Endodermal cell (in vitro differentiated cells): ENCODE measurements at regions not wholly inside any gene's neighbourhood (a gene's known extent, or its start where the extent isn't known, plus 50 kb on each side); places are given as distances from the start of the nearest gene placed in this dataset.

Experiments used
- DNase-seq: peaks from one replicate; pipeline ENCODE4 v3.0.0-alpha.2; 2017
- H3K27ac ChIP-seq: 2 replicates; pipeline ENCODE4 v1.5.1; 2013; ENCODE audit warnings: mild to moderate bottlenecking, low read depth, low read length, moderate library complexity
- H3K27me3 ChIP-seq: 2 replicates; pipeline ENCODE4 v1.6.1; 2013; ENCODE audit warnings: mild to moderate bottlenecking, low read length, moderate library complexity; ENCODE audit not compliant: insufficient read depth, control insufficient read depth, poor library complexity, severe bottlenecking
- H3K36me3 ChIP-seq: 2 replicates; pipeline ENCODE4 v1.7.0; 2013; ENCODE audit warnings: mild to moderate bottlenecking, low read length, moderate library complexity; ENCODE audit not compliant: control insufficient read depth, insufficient read depth
- H3K4me1 ChIP-seq: one replicate; pipeline ENCODE4 v1.7.0; 2013; ENCODE audit warnings: low read length; ENCODE audit not compliant: control insufficient read depth, insufficient read depth
- H3K4me3 ChIP-seq: 2 replicates; pipeline ENCODE4 v1.5.1; 2013; ENCODE audit warnings: mild to moderate bottlenecking, low read length, moderate library complexity
- H3K9ac ChIP-seq: 2 replicates; pipeline ENCODE4 v1.6.1; 2013; ENCODE audit warnings: mild to moderate bottlenecking, low read length, moderate library complexity; ENCODE audit not compliant: poor library complexity, severe bottlenecking; ENCODE audit errors: extremely low read depth
- H3K9me3 ChIP-seq: 2 replicates; pipeline ENCODE4 v1.6.1; 2013; ENCODE audit warnings: mild to moderate bottlenecking, low read length, moderate library complexity; ENCODE audit not compliant: control insufficient read depth
- H3K27ac Mint-ChIP-seq: 2 replicates; pipeline ENCODE4 v1.8.0; 2020; ENCODE audit warnings: mixed read lengths
- H3K27me3 Mint-ChIP-seq: 2 replicates; pipeline ENCODE4 v1.8.0; 2021; ENCODE audit warnings: mild to moderate bottlenecking, mixed read lengths; ENCODE audit not compliant: insufficient read depth
- H3K36me3 Mint-ChIP-seq: 2 replicates; pipeline ENCODE4 v1.8.0; 2020; ENCODE audit warnings: low read depth, mixed read lengths
- H3K4me1 Mint-ChIP-seq: 2 replicates; pipeline ENCODE4 v1.8.0; 2020; ENCODE audit warnings: mixed read lengths
- H3K4me3 Mint-ChIP-seq: 2 replicates; pipeline ENCODE4 v1.8.0; 2020; ENCODE audit warnings: mild to moderate bottlenecking, moderate library complexity, mixed read lengths
- H3K9me3 Mint-ChIP-seq: 2 replicates; pipeline ENCODE4 v1.8.0; 2020; ENCODE audit warnings: mild to moderate bottlenecking, mixed read lengths
- WGBS, 2 experiments: methylation state at CpG; one replicate each; pipeline versions ENCODE4 v1.1.5 to v1.1.7; 2013; ENCODE audit warnings: missing lambda C conversion rate in 2 of 2, mixed read lengths in 1 of 2; ENCODE audit not compliant: insufficient coverage in 1 of 2, insufficient read length in 1 of 2; 5-methylcytosine and 5-hydroxymethylcytosine counted together
- TF ChIP-seq, protein P1 (sequence below): fragments of 200-600 bp; sonication (generic); conservative IDR thresholded peaks from 2 replicates; pipeline ENCODE4 v1.5.0; 2021; ENCODE audit warnings: antibody characterized with exemption, mild to moderate bottlenecking

DNA sequence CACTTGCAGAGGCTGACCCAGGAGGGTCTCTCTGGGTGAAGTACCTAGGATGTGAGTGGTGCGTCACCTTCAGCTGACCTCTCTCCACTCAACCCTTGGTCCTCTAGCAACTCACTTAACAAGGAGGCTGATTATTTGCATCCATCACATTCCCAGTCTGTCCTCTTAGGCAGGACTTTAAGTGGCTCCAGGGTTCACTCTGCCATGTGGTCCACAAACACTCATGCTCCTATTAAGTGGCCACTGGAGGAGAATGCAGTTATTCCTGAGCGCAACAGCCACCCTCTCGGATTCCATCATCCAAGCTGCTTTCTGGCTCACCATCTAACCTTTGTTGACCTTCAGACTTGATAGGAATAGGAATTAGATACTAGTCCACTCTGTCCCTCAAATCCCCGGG lies 61.1 kb upstream of the SCAF8 start:
- H3K27ac ChIP-seq = no peak overlapping the region
- no peak overlapping the region for H3K9ac ChIP-seq
- no peaks in the 10 kb centered on the region for H3K36me3 ChIP-seq
- peaks cover 4% of the 10 kb centered on the region for H3K4me1 ChIP-seq
- no peaks in the 10 kb centered on the region for H3K27me3 Mint-ChIP-seq
- WGBS, 2 experiments = 98 to 100% methylated on average over 2 to 4 of the region's 4 CpGs
- DNase-seq = no peak
- no peaks in the 10 kb centered on the region for H3K9me3 Mint-ChIP-seq
- H3K9me3 ChIP-seq = no peaks in the 10 kb centered on the region
- H3K4me3 Mint-ChIP-seq = no peak overlapping the region
- no peaks in the 10 kb centered on the region for H3K27me3 ChIP-seq
- no peak overlapping the region for H3K4me3 ChIP-seq
- TF ChIP-seq, protein P1, sequence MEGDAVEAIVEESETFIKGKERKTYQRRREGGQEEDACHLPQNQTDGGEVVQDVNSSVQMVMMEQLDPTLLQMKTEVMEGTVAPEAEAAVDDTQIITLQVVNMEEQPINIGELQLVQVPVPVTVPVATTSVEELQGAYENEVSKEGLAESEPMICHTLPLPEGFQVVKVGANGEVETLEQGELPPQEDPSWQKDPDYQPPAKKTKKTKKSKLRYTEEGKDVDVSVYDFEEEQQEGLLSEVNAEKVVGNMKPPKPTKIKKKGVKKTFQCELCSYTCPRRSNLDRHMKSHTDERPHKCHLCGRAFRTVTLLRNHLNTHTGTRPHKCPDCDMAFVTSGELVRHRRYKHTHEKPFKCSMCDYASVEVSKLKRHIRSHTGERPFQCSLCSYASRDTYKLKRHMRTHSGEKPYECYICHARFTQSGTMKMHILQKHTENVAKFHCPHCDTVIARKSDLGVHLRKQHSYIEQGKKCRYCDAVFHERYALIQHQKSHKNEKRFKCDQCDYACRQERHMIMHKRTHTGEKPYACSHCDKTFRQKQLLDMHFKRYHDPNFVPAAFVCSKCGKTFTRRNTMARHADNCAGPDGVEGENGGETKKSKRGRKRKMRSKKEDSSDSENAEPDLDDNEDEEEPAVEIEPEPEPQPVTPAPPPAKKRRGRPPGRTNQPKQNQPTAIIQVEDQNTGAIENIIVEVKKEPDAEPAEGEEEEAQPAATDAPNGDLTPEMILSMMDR = no peak
- no peaks in the 10 kb centered on the region for H3K36me3 Mint-ChIP-seq
- H3K4me1 Mint-ChIP-seq = peaks cover 3% of the 10 kb centered on the region
- no peak overlapping the region for H3K27ac Mint-ChIP-seq

DNA sequence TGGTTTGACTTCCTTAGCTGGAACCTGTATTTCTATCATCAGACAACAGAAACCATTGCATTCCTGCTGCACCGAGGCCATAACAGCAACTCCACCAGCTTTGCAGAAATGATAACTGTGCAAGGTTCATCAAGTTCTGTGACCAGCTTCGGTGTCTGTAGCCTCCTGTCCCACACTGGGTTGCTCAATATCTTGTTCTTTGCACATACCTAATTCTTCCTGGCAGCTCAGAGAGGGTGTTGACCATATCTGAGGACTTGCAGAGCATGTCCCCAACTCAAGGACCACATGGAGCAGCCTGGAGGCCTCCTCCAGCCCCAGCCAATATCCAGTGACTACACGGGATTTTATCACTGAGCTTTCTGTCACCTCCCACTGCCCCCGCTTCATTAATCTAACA lies 59.3 kb upstream of the SCAF8 start:
- no peaks in the 10 kb centered on the region for H3K9me3 Mint-ChIP-seq
- TF ChIP-seq, protein P1 = no peak
- H3K27ac ChIP-seq = no peak overlapping the region
- no peaks in the 10 kb centered on the region for H3K27me3 ChIP-seq
- no peaks in the 10 kb centered on the region for H3K27me3 Mint-ChIP-seq
- no peak overlapping the region for H3K27ac Mint-ChIP-seq
- H3K4me3 ChIP-seq = no peak overlapping the region
- no peaks in the 10 kb centered on the region for H3K36me3 ChIP-seq
- DNase-seq = no peak
- H3K4me1 ChIP-seq = peaks cover 4% of the 10 kb centered on the region
- peaks cover 3% of the 10 kb centered on the region for H3K4me1 Mint-ChIP-seq
- WGBS, 2 experiments = 83% methylated on average over 2 to 4 of the region's 4 CpGs
- no peaks in the 10 kb centered on the region for H3K36me3 Mint-ChIP-seq
- H3K9ac ChIP-seq = no peak overlapping the region
- H3K9me3 ChIP-seq = no peaks in the 10 kb centered on the region
- no peak overlapping the region for H3K4me3 Mint-ChIP-seq

DNA sequence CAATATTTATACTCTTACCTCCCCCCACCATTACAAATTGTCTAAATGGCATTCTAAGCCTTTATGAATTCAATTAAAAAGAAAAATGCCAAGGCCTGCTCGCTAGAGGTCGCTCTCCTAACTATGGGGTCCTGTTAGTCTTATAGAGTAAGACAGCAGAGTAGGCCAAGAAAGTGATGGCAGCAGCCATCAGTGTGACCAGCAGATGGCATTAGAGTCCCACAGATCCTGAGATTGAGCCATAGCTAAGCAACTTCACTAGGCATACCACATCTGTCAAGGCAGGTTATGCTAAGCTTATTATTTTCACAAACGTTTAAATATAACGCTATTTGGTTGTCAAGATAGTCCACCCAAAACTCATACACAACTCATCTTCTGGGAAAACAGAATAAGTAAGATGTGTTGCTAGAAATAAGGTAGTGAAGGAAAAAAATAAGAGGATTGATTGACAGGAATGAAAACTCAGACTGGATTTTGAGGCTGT lies 57.6 kb upstream of the SCAF8 start:
- H3K4me3 ChIP-seq = no peak overlapping the region
- no peaks in the 10 kb centered on the region for H3K9me3 ChIP-seq
- peak; percentile 95 for DNase-seq
- no peaks in the 10 kb centered on the region for H3K9me3 Mint-ChIP-seq
- no peak overlapping the region for H3K27ac Mint-ChIP-seq
- H3K27me3 ChIP-seq = no peaks in the 10 kb centered on the region
- TF ChIP-seq, protein P1 = peak; percentile 100
- peaks cover 4% of the 10 kb centered on the region for H3K4me1 ChIP-seq
- no peak overlapping the region for H3K9ac ChIP-seq
- H3K27me3 Mint-ChIP-seq = no peaks in the 10 kb centered on the region
- no peak overlapping the region for H3K27ac ChIP-seq
- no peaks in the 10 kb centered on the region for H3K36me3 Mint-ChIP-seq
- no peak overlapping the region for H3K4me3 Mint-ChIP-seq
- whole genome bisulfite sequencing, 2 experiments = 0% methylated on average over 2 to 4 of the region's 4 CpGs
- no peaks in the 10 kb centered on the region for H3K36me3 ChIP-seq
- H3K4me1 Mint-ChIP-seq = peaks cover 3% of the 10 kb centered on the region
